ENCODE measurements at regions not wholly inside any gene's neighbourhood (a gene's known extent, or its start where the extent isn't known, plus 50 kb on each side); places are given as distances from the start of the nearest gene placed in this dataset.
"Not testable (repeated sequence)": the region's sequence is repeated elsewhere in the genome, so short reads cannot be mapped to it uniquely, and the experiment has no call there.

GRCh38 chr20:52015155-52015554, 176.4 kb downstream of the ZFP64 start:
- in situ Hi-C loops (cut with MboI; ENCODE audit: low sequenced_read_pairs), result no loop called here

DNA sequence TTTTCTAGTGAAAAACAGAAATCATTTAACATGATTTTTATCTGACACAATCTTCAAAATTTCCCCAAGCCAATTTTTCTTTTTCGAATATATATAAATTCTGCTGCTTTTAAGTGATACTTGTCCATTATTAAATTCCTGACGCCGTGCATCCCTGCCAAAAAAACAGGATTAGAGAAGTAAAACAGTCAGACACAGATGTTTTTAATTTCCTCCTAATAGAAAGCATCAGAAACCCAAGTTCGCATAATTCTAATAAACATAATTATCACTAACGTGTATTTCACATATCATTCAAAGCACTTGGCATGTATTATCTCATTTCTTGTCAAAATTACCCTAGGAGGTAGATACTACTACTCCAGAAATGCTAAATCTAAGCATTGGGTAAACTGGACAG, 179.5 kb downstream of the ZFP64 start:
- in situ Hi-C loops (cut with MboI; ENCODE audit: low sequenced_read_pairs), result no loop called here

DNA sequence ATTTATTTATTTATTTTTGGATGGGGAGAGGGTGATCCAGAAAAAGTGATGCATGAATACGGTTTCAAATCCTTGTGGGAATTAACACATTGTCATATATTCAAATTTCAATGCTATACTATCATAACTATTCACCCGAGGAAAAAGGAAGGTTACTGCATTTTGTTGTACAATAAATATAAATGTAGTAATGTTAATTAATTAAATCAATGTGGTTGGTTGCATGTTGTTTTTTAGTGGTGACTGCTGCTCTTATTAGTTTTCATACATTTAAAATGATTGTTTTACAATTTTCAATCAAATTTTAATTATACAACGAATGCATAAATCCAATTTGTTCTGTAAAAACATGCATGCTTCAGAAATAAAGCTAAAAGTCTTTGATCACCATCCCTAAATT, 180.5 kb downstream of the ZFP64 start:
- in situ Hi-C loops (cut with MboI; ENCODE audit: low sequenced_read_pairs), result no loop called here

DNA sequence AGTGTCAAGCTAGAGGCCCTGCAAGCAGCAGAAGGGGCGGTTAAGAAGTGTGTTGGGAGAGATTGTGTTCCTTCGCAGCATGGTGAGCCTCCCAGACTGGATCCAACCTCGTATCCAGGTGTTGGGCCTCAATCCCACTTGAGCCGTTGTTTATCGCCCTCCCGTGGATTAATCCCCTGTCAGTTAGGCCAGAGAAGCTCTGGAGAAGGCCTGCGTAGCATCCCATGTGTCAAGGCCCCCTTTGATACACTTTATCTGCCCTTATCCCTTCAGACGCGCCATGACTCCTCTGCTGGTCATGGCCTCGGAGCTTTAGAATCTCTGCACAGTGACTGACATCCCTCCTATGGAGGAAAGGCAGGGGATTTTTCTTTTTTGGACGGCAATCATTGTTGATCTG, 181.0 kb downstream of the ZFP64 start:
- in situ Hi-C loops (cut with MboI; ENCODE audit: low sequenced_read_pairs), result no loop called here

DNA sequence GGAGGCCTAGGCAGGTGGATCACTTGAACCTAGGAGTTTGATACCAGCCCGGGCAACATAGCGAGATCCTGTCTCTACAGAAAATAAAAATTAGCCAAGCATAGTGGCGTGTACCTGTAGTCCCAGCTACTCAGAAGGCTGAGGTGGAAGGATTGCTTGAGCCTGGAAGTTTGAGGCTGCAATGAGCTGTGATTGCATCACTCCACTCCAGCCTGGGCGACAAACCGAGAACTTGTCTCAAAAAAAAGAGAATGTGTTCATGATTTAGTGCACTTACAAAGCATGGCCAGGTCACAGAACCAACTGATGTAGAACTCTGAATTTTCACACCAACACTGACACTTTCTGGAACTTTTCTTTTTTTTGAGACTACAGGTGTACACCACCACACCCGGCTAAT, 182.7 kb downstream of the ZFP64 start:
- in situ Hi-C loops (cut with MboI; ENCODE audit: low sequenced_read_pairs), result no loop called here

DNA sequence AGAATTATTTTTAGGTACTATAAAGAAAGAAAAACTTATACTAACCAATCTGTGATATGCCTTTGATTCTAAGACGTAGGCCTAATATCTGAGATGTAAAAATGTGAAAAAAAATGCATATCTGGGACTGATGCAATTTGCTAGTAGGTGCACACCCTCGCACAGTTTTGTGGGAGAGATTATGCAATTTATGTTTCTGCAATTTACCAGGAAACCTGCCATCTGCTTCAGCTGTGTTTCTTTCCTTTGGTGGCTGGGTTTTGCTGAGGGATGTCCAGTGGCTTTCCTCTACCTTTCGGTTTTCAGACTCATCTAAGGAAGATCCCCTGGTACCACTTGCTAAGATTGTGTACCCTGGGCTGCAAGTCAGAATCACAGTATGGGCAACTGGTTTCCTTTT, 186.9 kb downstream of the ZFP64 start:
- in situ Hi-C loops (cut with MboI; ENCODE audit: low sequenced_read_pairs), result no loop called here

- in situ Hi-C loops (cut with MboI; ENCODE audit: low sequenced_read_pairs), result no loop called here
Observed at GRCh38 chr20:52004018-52004417, 187.6 kb downstream of the ZFP64 start.

- in situ Hi-C loops (cut with MboI; ENCODE audit: low sequenced_read_pairs), result no loop called here
Observed at GRCh38 chr20:52003415-52003814, 188.2 kb downstream of the ZFP64 start.

DNA sequence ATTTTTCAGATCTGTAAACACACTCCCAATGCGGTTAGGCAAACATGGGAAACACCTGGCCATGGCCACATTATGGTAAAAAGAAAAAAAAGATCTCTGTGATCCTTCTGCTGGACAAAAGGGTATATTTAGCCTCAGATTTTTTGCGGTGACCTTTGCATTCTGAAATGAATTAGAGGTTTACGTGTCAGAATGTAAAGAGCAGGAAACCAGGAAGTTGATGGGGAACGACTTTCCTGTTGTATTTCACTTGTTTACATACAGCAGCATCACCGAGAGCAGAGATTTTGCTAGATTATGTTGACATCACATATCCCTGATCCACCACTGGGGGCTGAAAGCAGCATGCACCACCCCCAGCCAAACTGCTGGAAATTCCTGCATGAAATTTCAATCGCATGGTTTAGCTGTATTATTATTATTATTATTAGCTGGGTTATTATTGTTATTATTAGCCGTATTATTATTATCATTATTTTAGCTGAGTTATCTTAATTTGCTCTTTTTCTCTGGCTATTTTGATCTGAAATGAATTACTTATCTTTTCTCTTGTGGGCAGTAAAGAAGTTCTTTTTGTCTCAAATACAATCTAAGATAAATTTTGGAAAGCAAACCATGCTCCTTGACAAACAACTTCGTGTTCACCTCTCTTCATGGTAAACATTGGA, 189.4 kb downstream of the ZFP64 start:
- in situ Hi-C loops (cut with MboI; ENCODE audit: low sequenced_read_pairs), result no loop called here

DNA sequence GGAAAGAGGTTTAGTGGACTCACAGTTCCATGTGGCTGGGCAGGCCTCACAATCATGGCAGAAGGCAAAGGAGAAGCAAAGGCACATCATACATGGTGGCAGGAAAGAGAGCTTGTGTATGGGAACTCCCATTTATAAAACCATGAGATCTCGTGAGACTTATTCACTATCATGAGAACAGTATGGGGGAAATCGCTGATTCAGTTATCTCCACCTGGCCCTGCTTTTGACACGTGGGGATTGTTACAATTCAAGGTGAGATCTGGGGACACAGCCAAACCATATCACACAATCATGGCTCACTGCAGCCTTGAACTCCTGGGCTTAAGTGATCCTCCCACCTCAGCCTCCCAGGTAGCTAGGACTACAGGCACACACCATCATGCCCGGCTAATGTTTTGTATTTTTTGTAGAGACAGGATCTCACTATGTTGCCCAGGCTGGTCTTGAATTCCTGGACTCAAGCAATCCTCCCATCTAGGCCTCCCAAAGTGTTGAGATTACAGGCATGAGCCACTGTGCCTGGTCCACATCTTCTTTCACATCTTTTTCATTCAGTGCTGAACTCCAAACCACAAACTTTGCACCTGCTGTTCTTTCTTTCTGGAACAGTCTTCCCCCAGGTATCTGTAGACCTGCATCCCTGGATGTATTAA, 194.2 kb downstream of the ZFP64 start:
- in situ Hi-C loops (cut with MboI; ENCODE audit: low sequenced_read_pairs), result not testable (repeated sequence)

- in situ Hi-C loops (cut with MboI; ENCODE audit: low sequenced_read_pairs), result no loop called here
Observed at GRCh38 chr20:51995551-51995951, 193.2 kb upstream of the SALL4 start.

DNA sequence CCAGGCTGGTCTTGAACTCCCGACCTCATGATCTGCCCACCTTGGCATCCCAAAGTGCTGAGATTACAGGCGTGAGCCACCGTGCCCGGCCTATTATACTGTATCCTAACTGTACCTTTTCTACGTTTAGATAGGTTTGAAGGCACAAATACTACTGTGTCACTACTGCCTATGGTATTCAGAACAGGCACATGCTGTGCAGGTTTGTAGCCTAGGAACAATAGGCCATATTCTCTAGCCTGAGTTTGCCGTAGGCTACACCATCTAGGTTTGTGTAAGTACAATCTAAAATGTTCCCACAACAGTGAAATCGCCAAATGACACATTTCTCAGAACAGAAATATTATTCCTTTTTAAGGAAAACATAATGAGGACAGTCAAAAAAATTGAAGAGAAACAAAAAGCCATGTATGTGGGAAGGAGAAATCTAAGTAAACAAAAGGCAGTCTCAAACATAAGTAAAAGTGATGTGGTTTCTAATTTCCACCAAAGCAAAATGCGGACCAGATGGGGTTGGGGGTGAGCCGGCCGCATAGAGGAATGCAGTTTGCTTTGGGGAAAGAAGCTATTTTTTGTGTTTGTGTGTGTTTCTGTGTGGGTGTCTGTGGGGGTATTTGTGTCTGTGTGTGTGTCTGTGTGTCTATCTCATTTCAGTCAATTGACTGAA, 192.6 kb upstream of the SALL4 start:
- in situ Hi-C loops (cut with MboI; ENCODE audit: low sequenced_read_pairs), result no loop called here

GRCh38 chr20:51987812-51988211, 185.5 kb upstream of the SALL4 start:
- in situ Hi-C loops (cut with MboI; ENCODE audit: low sequenced_read_pairs), result no loop called here

DNA sequence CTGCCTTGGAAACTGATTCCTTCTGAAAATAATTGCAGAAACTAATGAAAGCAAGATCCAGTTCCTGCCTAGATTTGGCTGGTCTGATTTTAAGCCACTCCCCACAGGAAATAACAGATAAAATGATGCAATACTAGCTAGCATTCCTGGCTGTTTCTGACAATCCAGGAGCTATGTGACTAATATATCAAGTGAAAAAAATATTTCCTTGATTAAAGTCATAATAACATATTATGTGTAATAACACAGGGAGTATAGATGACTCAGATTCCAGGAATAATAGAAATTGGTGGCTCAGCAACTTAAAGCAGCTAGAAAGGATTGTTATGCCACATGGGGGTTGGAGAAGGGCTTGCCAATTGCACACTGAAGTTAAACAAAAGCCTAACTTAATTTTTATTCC, 182.7 kb upstream of the SALL4 start:
- in situ Hi-C loops (cut with MboI; ENCODE audit: low sequenced_read_pairs), result no loop called here

GRCh38 chr20:51980277-51980676, 178.0 kb upstream of the SALL4 start:
- in situ Hi-C loops (cut with MboI; ENCODE audit: low sequenced_read_pairs), result no loop called here

DNA sequence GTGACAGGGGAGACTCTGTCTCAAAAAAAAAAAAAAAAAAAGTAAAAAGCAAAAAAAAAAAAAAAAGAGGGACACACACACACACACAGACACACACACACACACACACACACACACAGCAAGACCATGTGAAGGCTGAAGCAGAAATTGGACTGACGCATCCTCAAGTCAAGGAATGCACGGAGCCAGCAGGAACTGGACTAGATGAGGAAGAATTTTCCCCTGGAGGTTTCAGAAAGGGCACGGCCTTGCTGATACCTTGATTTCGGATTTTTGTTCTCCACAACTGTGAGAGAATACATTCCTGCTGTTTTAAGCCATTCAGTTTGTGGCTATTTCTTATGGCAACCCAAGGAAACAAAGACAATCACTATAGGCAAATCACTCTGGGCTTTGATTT, 176.9 kb upstream of the SALL4 start:
- in situ Hi-C loops (cut with MboI; ENCODE audit: low sequenced_read_pairs), result no loop called here

GRCh38 chr20:51978070-51978501, 175.8 kb upstream of the SALL4 start:
- in situ Hi-C loops (cut with MboI; ENCODE audit: low sequenced_read_pairs), result no loop called here

- in situ Hi-C loops (cut with MboI; ENCODE audit: low sequenced_read_pairs), result no loop called here
Observed at GRCh38 chr20:51972056-51972455, 169.7 kb upstream of the SALL4 start.

DNA sequence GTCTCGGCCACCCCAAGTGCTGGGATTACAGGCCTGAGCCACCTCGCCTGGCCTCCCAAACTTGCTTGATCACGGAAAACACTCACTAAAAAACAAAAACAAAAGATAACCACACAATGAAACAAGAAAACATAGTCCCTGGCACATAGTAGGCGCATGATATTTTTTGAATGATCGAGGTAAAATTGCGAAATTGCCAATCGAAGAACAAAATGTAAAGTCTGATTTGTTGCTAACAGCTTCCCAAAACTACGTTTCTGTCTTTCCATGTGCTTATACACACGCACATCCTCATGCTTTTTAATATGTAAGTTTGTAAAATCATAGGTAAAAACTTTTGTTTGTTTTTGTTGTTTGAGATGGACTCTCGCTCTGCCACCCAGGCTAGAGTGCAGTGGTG, 168.5 kb upstream of the SALL4 start:
- in situ Hi-C loops (cut with MboI; ENCODE audit: low sequenced_read_pairs), result no loop called here

GRCh38 chr20:51969191-51969590, 166.9 kb upstream of the SALL4 start:
- in situ Hi-C loops (cut with MboI; ENCODE audit: low sequenced_read_pairs), result no loop called here

DNA sequence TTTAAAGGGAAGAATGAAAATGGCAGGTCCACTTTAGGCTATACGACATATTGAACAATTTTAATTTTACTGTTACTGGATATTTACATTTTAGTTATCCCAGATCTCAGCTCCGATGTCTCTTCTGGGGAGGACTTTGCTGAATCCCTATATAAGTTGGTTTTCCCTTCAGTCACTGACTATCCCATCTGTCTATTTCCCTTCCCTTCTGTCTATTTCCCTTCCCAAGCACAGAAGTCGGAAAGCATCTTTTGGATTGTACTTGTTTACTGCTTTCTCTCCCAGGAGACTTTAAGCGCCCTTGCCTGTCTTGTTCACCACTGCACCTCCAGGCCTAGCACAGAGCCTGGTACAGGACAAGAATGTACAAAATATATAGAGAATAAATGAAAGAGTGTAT, 165.8 kb upstream of the SALL4 start:
- in situ Hi-C loops (cut with MboI; ENCODE audit: low sequenced_read_pairs), result no loop called here

GRCh38 chr20:51966296-51966971, 164.1 kb upstream of the SALL4 start:
- in situ Hi-C loops (cut with MboI; ENCODE audit: low sequenced_read_pairs), result no loop called here
